BJ (cell line): ENCODE measurements at regions not wholly inside any gene's neighbourhood (a gene's known extent, or its start where the extent isn't known, plus 50 kb on each side); places are given as distances from the start of the nearest gene placed in this dataset.

Source experiments
- CTCF ChIA-PET: fragments of 350-600 bp; formaldehyde crosslinking; extraction: SDS; loops from one replicate; lab custom pipeline; 2021; ENCODE audit warnings: antibody characterized with exemption, inconsistent platforms; lab: Yijun Ruan, JAX
- POLR2A ChIA-PET: fragments of 300-600 bp; sonication (Branson Sonifier 250); formaldehyde crosslinking; extraction: SDS; loops from one replicate; lab custom pipeline; 2021; ENCODE audit warnings: antibody characterized with exemption; lab: Charles Lee
- DNase-seq: peaks from one replicate; pipeline ENCODE4 v3.0.0-alpha.2; 2011; ENCODE audit warnings: low read depth
- H3K27me3 ChIP-seq: 2 replicates; pipeline ENCODE4 v1.6.0; 2011; ENCODE audit warnings: low read length; ENCODE audit not compliant: control insufficient read depth, insufficient read depth
- H3K36me3 ChIP-seq: 2 replicates; pipeline ENCODE4 v1.5.1; 2011; ENCODE audit warnings: low read length; ENCODE audit not compliant: control insufficient read depth, insufficient read depth
- H3K4me3 ChIP-seq: 2 replicates; pipeline ENCODE4 v1.5.1; 2011; ENCODE audit warnings: low read depth, mild to moderate bottlenecking, control low read depth, low read length
- TF ChIP-seq, protein P1 (sequence below): IDR thresholded peaks from 2 replicates; pipeline ENCODE4 v1.5.1; 2011; ENCODE audit warnings: low read depth, mild to moderate bottlenecking, control low read depth, inconsistent platforms, low read length, moderate library complexity; ENCODE audit not compliant: insufficient read depth

DNA sequence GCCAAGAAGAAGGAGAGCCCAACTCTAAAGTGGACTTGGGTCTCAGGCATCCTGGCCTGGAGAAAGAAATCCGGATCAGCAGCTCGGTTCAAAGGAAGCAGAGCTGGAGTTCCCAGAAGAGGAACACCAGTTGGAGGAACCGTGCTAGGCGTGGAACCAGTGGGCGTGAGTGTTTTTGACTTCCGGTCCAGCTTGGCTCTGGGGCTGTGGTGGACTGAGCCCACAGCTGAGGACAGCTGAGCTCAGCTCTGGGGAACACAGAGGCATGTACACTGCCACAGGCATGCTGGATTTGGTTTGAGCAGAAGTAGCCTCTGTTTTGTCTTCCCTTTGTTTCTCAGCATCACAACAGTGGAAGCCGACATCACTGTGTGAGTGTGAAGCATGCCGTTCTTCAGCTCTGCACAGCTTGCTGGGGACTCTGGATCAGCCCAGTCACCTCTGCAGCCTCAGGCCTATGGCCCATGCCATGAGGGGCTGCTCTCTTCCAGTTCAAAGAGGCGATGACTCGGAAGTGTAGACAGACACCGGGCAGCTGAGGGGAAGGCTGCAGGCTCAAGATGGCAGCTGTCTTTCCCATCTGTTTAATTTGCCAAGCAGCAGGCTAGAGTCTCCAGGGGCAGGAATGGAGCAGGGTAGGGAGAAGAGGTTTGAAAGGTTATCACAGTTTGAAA lies 185.8 kb upstream of the UBE3A start:
- POLR2A ChIA-PET, result no interaction called here
- no peaks in the 10 kb centered on the region for H3K36me3 ChIP-seq
- no peak for DNase-seq
- no peak overlapping the region for H3K4me3 ChIP-seq
- TF ChIP-seq, protein P1, sequence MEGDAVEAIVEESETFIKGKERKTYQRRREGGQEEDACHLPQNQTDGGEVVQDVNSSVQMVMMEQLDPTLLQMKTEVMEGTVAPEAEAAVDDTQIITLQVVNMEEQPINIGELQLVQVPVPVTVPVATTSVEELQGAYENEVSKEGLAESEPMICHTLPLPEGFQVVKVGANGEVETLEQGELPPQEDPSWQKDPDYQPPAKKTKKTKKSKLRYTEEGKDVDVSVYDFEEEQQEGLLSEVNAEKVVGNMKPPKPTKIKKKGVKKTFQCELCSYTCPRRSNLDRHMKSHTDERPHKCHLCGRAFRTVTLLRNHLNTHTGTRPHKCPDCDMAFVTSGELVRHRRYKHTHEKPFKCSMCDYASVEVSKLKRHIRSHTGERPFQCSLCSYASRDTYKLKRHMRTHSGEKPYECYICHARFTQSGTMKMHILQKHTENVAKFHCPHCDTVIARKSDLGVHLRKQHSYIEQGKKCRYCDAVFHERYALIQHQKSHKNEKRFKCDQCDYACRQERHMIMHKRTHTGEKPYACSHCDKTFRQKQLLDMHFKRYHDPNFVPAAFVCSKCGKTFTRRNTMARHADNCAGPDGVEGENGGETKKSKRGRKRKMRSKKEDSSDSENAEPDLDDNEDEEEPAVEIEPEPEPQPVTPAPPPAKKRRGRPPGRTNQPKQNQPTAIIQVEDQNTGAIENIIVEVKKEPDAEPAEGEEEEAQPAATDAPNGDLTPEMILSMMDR, result no peak
- no peaks in the 10 kb centered on the region for H3K27me3 ChIP-seq
- CTCF ChIA-PET, result no interaction called here

DNA sequence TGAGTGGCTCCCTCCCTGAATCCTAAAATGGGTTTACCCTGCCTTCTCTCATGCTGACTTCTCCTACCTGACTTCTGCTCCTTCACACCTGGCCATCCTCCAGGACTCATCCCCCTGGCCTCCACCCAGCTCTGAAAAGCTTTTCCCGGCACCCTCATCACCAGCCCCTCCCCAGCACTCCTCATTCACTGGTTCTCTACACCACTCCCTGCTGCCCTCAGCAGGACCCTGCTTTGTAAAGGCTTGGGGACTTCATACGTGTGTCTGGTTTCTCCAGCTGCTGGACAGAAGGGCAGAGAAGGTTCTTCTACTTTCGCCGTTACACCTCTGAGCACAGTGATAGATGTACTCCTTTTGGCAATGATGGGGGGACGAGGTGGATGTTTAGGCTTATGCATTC lies 184.9 kb upstream of the UBE3A start:
- CTCF ChIA-PET, result no interaction called here

DNA sequence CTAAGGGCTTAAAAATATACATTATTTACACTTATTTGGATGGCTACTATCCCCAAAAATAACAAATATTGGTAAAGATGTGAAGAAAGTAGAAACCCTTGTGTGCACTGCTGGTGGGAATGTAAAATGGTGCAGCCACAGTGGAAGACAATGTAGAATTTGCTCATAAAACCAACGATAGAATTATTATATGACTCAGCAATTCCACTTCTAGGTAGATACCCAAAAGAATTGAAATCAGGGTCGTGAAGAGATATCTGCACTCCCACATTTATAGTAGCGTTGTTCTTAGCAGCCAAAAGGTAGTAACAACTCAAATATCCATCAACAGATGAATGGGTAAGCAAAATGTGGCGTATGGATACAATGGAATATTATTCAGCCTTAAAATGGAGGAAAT lies 181.6 kb upstream of the UBE3A start:
- Histone ChIP-seq H3K36me3 (no peaks in the 10 kb centered on the region), H3K4me3 (no peak overlapping the region), H3K27me3 (no peaks in the 10 kb centered on the region)
- DNase-seq, result no peak
- POLR2A ChIA-PET, result no interaction called here
- CTCF ChIA-PET, result no interaction called here
- TF ChIP-seq, protein P1, result no peak

More for the DNA sequence above, 184.9 kb upstream of the UBE3A start:
- Histone ChIP-seq H3K27me3 (no peaks in the 10 kb centered on the region), H3K4me3 (no peak overlapping the region), H3K36me3 (no peaks in the 10 kb centered on the region)
- no peak for DNase-seq
- POLR2A ChIA-PET, result no interaction called here
- TF ChIP-seq, protein P1, result no peak

DNA sequence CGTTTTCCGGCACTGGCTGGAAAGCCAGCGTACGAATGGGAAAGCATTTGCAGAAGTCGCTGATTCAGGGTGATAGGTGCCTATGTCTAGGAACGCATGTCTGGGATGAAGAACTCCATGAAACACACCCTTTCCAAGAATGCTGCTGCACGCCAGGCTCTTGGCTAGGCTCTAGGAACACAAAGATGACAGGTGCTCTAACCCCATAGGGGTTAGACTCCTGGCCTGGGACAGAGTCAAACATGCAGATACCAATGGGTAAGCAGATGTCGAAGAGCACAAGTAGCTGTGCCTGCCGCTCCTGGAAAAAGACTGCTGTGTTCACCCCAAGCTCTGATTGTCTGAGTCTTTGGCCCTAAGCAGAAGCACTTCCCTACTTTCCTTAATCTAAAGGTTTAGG lies 180.9 kb upstream of the UBE3A start:
- ChIA-PET CTCF (no interaction called here), POLR2A (no interaction called here)
- TF ChIP-seq, protein P1, result no peak
- Histone ChIP-seq H3K4me3 (no peak overlapping the region), H3K36me3 (no peaks in the 10 kb centered on the region), H3K27me3 (no peaks in the 10 kb centered on the region; the same call in 1 of the 2 replicates)
- DNase-seq, result no peak

DNA sequence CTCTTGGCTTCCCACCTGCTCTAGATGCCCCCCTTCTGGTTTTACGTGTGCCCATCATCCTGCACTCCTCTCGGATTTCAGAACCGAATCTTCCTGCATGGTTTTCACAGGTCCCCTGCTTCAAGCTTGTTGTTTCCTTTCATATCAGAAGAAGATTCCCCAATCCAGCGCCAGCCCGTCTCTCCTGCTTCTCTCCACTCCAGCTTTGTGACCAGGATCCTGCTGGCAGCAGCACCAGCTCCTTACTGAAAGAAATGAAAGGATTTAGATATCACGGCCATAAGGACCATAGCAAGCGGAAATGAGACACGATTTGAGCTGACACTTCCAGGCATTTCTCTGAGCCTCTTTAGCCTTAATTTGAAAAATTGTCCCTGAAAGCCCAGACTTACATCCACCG lies 180.3 kb upstream of the UBE3A start:
- Histone ChIP-seq H3K36me3 (no peaks in the 10 kb centered on the region), H3K4me3 (no peak overlapping the region), H3K27me3 (no peaks in the 10 kb centered on the region; the same call in 1 of the 2 replicates)
- no peak for DNase-seq
- TF ChIP-seq, protein P1, result no peak
- ChIA-PET POLR2A (no interaction called here), CTCF (no interaction called here)
